ENCODE measurements at regions not wholly inside any gene's neighbourhood (a gene's known extent, or its start where the extent isn't known, plus 50 kb on each side); places are given as distances from the start of the nearest gene placed in this dataset.

GRCh38 chr18:71047882-71048281 is 759.0 kb downstream of the SOCS6 start:
- Histone ChIP-seq H4K20me1 (ENCODE audit: insufficient read depth, low read length) (no peaks in the 10 kb centered on the region), H3K27me3 (replicated peaks; ENCODE audit: insufficient read depth, low read length) (no peaks in the 10 kb centered on the region), H3K9me2 (replicated peaks; ENCODE audit: insufficient read depth, low read length) (no peaks in the 10 kb centered on the region), H3K4me2 (ENCODE audit: low read depth, low read length) (no peak overlapping the region), H3K79me2 (ENCODE audit: low read length) (no peaks in the 10 kb centered on the region), H3K9me3 (replicated peaks; ENCODE audit: insufficient read depth, low read length) (no peaks in the 10 kb centered on the region), H2AFZ (ENCODE audit: low read length) (no peak overlapping the region), H3K36me3 (replicated peaks; ENCODE audit: insufficient read depth, low read length) (no peaks in the 10 kb centered on the region), H3K9ac (ENCODE audit: low read length) (no peak overlapping the region), H3K27ac (ENCODE audit: low read length) (no peak overlapping the region), H3F3A (ENCODE audit: insufficient read depth, low read length) (no peaks in the 10 kb centered on the region), H3K4me3 (ENCODE audit: low read length) (no peak overlapping the region), H3K4me1 (ENCODE audit: low read length) (no peaks in the 10 kb centered on the region)
- TF ChIP-seq CTCF (IDR thresholded peaks at IDR 0.05; ENCODE audit: low read length) (no peak), EZH2 (optimal IDR thresholded peaks at IDR 0.05; ENCODE audit: low read depth, low read length) (no peak), EZH2phosphoT487 (IDR thresholded peaks at IDR 0.05; ENCODE audit: low read length) (no peak)
- no peak for DNase-seq

- Histone ChIP-seq H4K20me1 (ENCODE audit: insufficient read depth, low read length) (no peaks in the 10 kb centered on the region), H3K27ac (ENCODE audit: low read length) (no peak overlapping the region), H3K9ac (ENCODE audit: low read length) (no peak overlapping the region), H3K36me3 (replicated peaks; ENCODE audit: insufficient read depth, low read length) (no peaks in the 10 kb centered on the region), H3F3A (ENCODE audit: insufficient read depth, low read length) (no peaks in the 10 kb centered on the region), H3K9me2 (replicated peaks; ENCODE audit: insufficient read depth, low read length) (no peaks in the 10 kb centered on the region), H3K4me2 (ENCODE audit: low read depth, low read length) (no peak overlapping the region), H3K4me1 (ENCODE audit: low read length) (no peaks in the 10 kb centered on the region), H3K27me3 (replicated peaks; ENCODE audit: insufficient read depth, low read length) (no peaks in the 10 kb centered on the region), H3K79me2 (ENCODE audit: low read length) (no peaks in the 10 kb centered on the region), H3K9me3 (replicated peaks; ENCODE audit: insufficient read depth, low read length) (no peaks in the 10 kb centered on the region), H3K4me3 (ENCODE audit: low read length) (no peak overlapping the region), H2AFZ (ENCODE audit: low read length) (no peak overlapping the region)
- TF ChIP-seq CTCF (IDR thresholded peaks at IDR 0.05; ENCODE audit: low read length): no peak
- no peak for TF ChIP-seq EZH2phosphoT487 (IDR thresholded peaks at IDR 0.05; ENCODE audit: low read length)
- TF ChIP-seq EZH2 (optimal IDR thresholded peaks at IDR 0.05; ENCODE audit: low read depth, low read length): no peak
- no peak for DNase-seq
These were observed 756.7 kb downstream of the SOCS6 start for GRCh38 chr18:71045331-71046065.

GRCh38 chr18:71040161-71040560 is 751.3 kb downstream of the SOCS6 start:
- Histone ChIP-seq H3K27ac (ENCODE audit: low read length) (no peak overlapping the region), H3K36me3 (replicated peaks; ENCODE audit: insufficient read depth, low read length) (no peaks in the 10 kb centered on the region), H3K4me2 (ENCODE audit: low read depth, low read length) (no peak overlapping the region), H4K20me1 (ENCODE audit: insufficient read depth, low read length) (no peaks in the 10 kb centered on the region), H3K9me2 (replicated peaks; ENCODE audit: insufficient read depth, low read length) (no peaks in the 10 kb centered on the region), H3K9ac (ENCODE audit: low read length) (no peak overlapping the region), H3K4me1 (ENCODE audit: low read length) (no peaks in the 10 kb centered on the region), H3K4me3 (ENCODE audit: low read length) (no peak overlapping the region), H2AFZ (ENCODE audit: low read length) (no peak overlapping the region), H3K27me3 (replicated peaks; ENCODE audit: insufficient read depth, low read length) (no peaks in the 10 kb centered on the region), H3K9me3 (replicated peaks; ENCODE audit: insufficient read depth, low read length) (no peaks in the 10 kb centered on the region), H3F3A (ENCODE audit: insufficient read depth, low read length) (no peaks in the 10 kb centered on the region), H3K79me2 (ENCODE audit: low read length) (no peaks in the 10 kb centered on the region)
- no peak for DNase-seq
- TF ChIP-seq EZH2phosphoT487 (IDR thresholded peaks at IDR 0.05; ENCODE audit: low read length) (no peak), CTCF (IDR thresholded peaks at IDR 0.05; ENCODE audit: low read length) (no peak), EZH2 (optimal IDR thresholded peaks at IDR 0.05; ENCODE audit: low read depth, low read length) (no peak)
